ENCODE measurements at regions not wholly inside any gene's neighbourhood (a gene's known extent, or its start where the extent isn't known, plus 50 kb on each side); places are given as distances from the start of the nearest gene placed in this dataset.

- no peaks in the 10 kb centered on the region for H3K79me2 ChIP-seq (ENCODE audit: insufficient read depth)
- H3K9ac ChIP-seq, result no peak overlapping the region
- TF ChIP-seq TCF12 (IDR thresholded peaks at IDR 0.05) (no peak), ELF1 (IDR thresholded peaks at IDR 0.05) (no peak), IRF3 (IDR thresholded peaks at IDR 0.05; ENCODE audit: low read depth, low read length) (no peak), RCOR1 (IDR thresholded peaks at IDR 0.05; ENCODE audit: low read length) (no peak), RXRA (IDR thresholded peaks at IDR 0.05; ENCODE audit: borderline replicate concordance, low read depth) (no peak)
- POLR2A ChIA-PET, result no interaction called here
- CTCF ChIA-PET, result no interaction called here
- H3K27ac ChIP-seq (ENCODE audit: low read depth in 2 of 2, low read length in 1 of 2), result no peak overlapping the region
- no peak overlapping the region for H3K4me3 ChIP-seq (ENCODE audit: low read depth in 2 of 2, low read length in 1 of 2)
- H2AFZ ChIP-seq (ENCODE audit: low read depth), result no peak overlapping the region
- no peaks in the 10 kb centered on the region for H4K20me1 ChIP-seq (ENCODE audit: insufficient read depth)
- no peaks in the 10 kb centered on the region for H3K9me3 ChIP-seq
- no peak for DNase-seq
- no peaks in the 10 kb centered on the region for H3K36me3 ChIP-seq (replicated peaks in 1 of 2; ENCODE audit: control insufficient read depth in 1 of 2, insufficient read depth in 2 of 2, low read length in 1 of 2)
- H3K4me2 ChIP-seq, result no peak overlapping the region
- no peaks in the 10 kb centered on the region for H3K9me2 ChIP-seq
- H3K4me1 ChIP-seq (ENCODE audit: control insufficient read depth in 1 of 2, insufficient read depth in 2 of 2, low read depth in 1 of 2, low read length in 1 of 2), result no peaks in the 10 kb centered on the region
- H3F3A ChIP-seq (replicated peaks; ENCODE audit: insufficient read depth), result no peaks in the 10 kb centered on the region
- WGBS (ENCODE audit: low lambda C conversion rate), result 19% methylated on average over 2 of the region's 2 CpGs
- no peaks in the 10 kb centered on the region for H3K27me3 ChIP-seq (ENCODE audit: insufficient read depth)
Measured at GRCh38 chr14:47988175-47988574, 312.8 kb upstream of the MDGA2 start.

GRCh38 chr14:47978871-47979270 lies 303.5 kb upstream of the MDGA2 start:
- H3K4me2 ChIP-seq, result no peak overlapping the region
- H3K79me2 ChIP-seq (ENCODE audit: insufficient read depth), result no peaks in the 10 kb centered on the region
- H3K27ac ChIP-seq (ENCODE audit: low read depth in 2 of 2, low read length in 1 of 2), result no peak overlapping the region
- no peaks in the 10 kb centered on the region for H3K4me1 ChIP-seq (ENCODE audit: control insufficient read depth in 1 of 2, insufficient read depth in 2 of 2, low read depth in 1 of 2, low read length in 1 of 2)
- H3K9ac ChIP-seq, result no peak overlapping the region
- no peaks in the 10 kb centered on the region for H3F3A ChIP-seq (replicated peaks; ENCODE audit: insufficient read depth)
- ChIA-PET CTCF (no interaction called here), POLR2A (no interaction called here)
- H3K36me3 ChIP-seq (replicated peaks in 1 of 2; ENCODE audit: control insufficient read depth in 1 of 2, insufficient read depth in 2 of 2, low read length in 1 of 2), result no peaks in the 10 kb centered on the region
- TF ChIP-seq, protein P1, sequence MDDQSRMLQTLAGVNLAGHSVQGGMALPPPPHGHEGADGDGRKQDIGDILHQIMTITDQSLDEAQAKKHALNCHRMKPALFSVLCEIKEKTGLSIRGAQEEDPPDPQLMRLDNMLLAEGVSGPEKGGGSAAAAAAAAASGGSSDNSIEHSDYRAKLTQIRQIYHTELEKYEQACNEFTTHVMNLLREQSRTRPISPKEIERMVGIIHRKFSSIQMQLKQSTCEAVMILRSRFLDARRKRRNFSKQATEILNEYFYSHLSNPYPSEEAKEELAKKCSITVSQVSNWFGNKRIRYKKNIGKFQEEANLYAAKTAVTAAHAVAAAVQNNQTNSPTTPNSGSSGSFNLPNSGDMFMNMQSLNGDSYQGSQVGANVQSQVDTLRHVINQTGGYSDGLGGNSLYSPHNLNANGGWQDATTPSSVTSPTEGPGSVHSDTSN (IDR thresholded peaks at IDR 0.05), result no peak
- no peak for TF ChIP-seq MEF2A (IDR thresholded peaks at IDR 0.05; ENCODE audit: borderline replicate concordance, low read depth)
- TF ChIP-seq FOXJ3 (CRISPR knock-in tag; IDR thresholded peaks at IDR 0.05), result no peak
- no peak for TF ChIP-seq TCF12 (IDR thresholded peaks at IDR 0.05)
- TF ChIP-seq SIN3A (IDR thresholded peaks at IDR 0.05; ENCODE audit: borderline replicate concordance, low read depth, low read length), result no peak
- TF ChIP-seq TAF1 (IDR thresholded peaks at IDR 0.05; ENCODE audit: borderline replicate concordance, low read depth, low read length), result no peak
- TF ChIP-seq YY1 (IDR thresholded peaks at IDR 0.05; ENCODE audit: low read depth), result no peak
- TF ChIP-seq TEAD4 (IDR thresholded peaks at IDR 0.05; ENCODE audit: borderline replicate concordance, insufficient read depth), result no peak
- TF ChIP-seq, protein P2, sequence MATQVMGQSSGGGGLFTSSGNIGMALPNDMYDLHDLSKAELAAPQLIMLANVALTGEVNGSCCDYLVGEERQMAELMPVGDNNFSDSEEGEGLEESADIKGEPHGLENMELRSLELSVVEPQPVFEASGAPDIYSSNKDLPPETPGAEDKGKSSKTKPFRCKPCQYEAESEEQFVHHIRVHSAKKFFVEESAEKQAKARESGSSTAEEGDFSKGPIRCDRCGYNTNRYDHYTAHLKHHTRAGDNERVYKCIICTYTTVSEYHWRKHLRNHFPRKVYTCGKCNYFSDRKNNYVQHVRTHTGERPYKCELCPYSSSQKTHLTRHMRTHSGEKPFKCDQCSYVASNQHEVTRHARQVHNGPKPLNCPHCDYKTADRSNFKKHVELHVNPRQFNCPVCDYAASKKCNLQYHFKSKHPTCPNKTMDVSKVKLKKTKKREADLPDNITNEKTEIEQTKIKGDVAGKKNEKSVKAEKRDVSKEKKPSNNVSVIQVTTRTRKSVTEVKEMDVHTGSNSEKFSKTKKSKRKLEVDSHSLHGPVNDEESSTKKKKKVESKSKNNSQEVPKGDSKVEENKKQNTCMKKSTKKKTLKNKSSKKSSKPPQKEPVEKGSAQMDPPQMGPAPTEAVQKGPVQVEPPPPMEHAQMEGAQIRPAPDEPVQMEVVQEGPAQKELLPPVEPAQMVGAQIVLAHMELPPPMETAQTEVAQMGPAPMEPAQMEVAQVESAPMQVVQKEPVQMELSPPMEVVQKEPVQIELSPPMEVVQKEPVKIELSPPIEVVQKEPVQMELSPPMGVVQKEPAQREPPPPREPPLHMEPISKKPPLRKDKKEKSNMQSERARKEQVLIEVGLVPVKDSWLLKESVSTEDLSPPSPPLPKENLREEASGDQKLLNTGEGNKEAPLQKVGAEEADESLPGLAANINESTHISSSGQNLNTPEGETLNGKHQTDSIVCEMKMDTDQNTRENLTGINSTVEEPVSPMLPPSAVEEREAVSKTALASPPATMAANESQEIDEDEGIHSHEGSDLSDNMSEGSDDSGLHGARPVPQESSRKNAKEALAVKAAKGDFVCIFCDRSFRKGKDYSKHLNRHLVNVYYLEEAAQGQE (IDR thresholded peaks at IDR 0.05; ENCODE audit: low read depth, low read length), result no peak
- TF ChIP-seq POLR2AphosphoS5 (IDR thresholded peaks at IDR 0.05; ENCODE audit: low read depth, low read length), result no peak
- no peak for TF ChIP-seq USF2 (IDR thresholded peaks at IDR 0.05; ENCODE audit: borderline replicate concordance, low read depth, low read length)
- TF ChIP-seq CHD2 (IDR thresholded peaks at IDR 0.05; ENCODE audit: low read length, partially characterized antibody), result no peak
- no peak for TF ChIP-seq MAX (IDR thresholded peaks at IDR 0.05; ENCODE audit: low read depth)
- no peak for TF ChIP-seq GATA2 (CRISPR knock-in tag; IDR thresholded peaks at IDR 0.05)
- no peaks in the 10 kb centered on the region for H4K20me1 ChIP-seq (ENCODE audit: insufficient read depth)
- H3K9me3 ChIP-seq, result no peaks in the 10 kb centered on the region
- no peaks in the 10 kb centered on the region for H3K9me2 ChIP-seq
- H3K4me3 ChIP-seq (ENCODE audit: low read depth in 2 of 2, low read length in 1 of 2), result no peak overlapping the region
- no peaks in the 10 kb centered on the region for H3K27me3 ChIP-seq (ENCODE audit: insufficient read depth)
- H2AFZ ChIP-seq (ENCODE audit: low read depth), result no peak overlapping the region
- no peak for DNase-seq

Measured in SK-N-SH (cell line).